HG02973 (cell line): ENCODE measurements at regions not wholly inside any gene's neighbourhood (a gene's known extent, or its start where the extent isn't known, plus 50 kb on each side); places are given as distances from the start of the nearest gene placed in this dataset.

ENCODE experiments used
- ATAC-seq: cut with Tn5 transposase; IDR thresholded peaks from one replicate; pipeline ENCODE4 v1.9.1; 2021; ENCODE audit warnings: moderate library complexity; ENCODE audit not compliant: unreplicated experiment

DNA sequence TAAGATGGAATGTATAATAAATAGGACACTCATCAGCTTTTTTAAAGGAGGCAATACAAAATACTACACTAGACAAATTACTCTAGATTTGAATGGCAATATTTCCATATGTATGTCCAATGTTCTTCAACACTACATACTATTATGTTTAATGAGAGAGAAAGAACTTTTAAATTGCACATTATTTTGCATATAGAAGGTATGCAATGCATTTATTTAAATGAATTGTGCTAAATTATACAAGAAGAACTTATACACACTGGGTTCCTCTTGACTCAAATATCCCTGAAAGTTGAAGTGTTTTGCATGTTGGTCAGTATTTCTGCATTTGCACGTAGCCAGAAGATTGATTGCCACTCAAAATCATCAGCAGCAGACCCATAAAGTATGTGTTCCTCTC is 839.6 kb downstream of the ADGRL2 start:
- ATAC-seq, result no peak

DNA sequence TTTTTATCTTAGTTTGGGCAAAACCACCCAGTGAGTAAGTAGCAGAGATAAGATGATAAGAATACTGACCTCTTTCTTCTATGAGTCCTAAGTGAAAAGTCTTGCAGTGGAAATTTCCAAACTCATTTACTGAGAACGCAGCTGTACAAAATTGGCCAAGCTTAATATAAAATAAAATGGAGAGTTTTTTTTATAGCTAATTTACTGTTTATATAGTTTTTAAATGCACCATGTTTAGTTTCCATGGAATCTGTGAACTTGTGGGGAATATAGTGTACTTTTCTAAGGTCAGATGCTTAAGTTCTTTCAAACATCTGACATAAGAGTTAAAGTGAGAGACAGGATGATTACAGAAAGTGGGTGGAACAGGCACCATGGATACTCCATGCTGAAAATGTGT is 833.5 kb downstream of the ADGRL2 start:
- ATAC-seq, result no peak

DNA sequence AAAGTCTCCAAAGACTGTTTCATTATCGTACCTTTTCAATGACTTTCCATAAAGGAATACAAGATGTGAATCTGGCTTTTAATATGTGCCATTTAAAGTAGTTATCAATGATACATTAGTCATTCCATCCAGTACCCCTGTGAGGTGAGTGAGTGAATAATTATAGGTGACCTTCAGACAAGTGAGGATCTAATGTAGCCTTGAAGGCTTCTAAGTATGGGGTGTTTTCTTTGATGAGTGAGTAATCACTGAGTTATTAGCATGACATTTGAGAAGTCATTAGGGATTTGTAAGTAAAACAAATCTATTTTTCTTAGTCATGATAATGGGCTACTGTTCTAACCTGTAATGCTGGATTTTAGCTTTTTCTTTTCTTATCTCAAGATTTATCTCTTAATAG is 831.4 kb downstream of the ADGRL2 start:
- ATAC-seq, result no peak

DNA sequence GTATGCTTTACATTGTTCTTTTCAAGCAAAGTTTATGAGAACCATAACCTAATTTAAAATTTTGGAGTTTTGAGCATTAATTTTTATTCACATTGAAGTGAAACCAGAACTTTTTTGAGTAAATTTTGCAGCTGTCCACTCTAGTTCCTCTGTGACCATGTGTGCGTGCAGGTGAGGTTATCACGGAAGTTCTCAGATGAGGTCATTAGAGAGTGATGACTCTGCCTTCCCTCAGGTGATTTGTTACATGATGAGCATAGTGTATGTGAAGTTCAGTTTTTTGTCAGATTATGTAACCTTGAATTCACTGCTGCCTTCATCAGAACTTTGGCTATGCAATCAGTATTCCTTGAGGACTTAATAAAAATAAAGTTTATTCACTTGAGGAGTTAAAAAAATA is 828.2 kb downstream of the ADGRL2 start:
- peak; percentile 63 for ATAC-seq

DNA sequence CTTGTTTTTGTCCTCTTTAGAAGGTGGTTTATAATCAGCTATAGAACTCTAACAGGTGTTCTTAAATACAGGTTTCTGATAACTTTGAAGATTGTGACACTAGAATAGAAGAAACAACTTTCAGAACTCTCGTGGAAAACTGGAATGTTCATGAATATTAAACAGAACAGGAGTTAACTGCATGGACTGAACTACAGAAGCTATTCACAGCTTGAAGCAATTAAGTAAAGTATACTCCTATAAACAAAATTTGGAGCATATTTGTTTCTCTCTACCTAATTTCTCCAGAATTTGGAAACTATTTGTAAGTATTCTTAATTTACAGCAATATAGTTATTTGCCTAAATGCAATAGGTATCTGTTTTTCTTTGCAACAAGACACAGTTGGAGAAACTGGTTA is 824.8 kb downstream of the ADGRL2 start:
- ATAC-seq, result no peak

DNA sequence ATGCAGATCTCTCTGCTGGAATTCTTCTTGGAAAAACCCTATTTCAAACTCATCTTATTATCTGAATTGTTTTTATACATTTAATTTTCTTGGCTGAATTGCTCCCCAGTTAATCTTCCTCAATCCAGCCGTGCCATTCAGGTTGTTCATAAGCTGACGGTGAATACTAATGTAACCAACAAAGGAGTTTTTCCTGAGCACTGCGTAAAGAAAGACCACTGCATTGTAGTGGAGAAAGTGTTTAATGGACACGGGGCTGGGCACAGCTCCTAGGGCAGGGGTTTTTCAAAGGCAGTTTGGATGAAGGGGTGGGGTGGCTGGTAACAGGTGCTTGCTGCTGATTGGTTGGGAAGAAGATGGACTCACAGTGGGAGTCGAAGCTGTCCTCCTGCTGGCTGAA is 820.3 kb downstream of the ADGRL2 start:
- ATAC-seq, result no peak

DNA sequence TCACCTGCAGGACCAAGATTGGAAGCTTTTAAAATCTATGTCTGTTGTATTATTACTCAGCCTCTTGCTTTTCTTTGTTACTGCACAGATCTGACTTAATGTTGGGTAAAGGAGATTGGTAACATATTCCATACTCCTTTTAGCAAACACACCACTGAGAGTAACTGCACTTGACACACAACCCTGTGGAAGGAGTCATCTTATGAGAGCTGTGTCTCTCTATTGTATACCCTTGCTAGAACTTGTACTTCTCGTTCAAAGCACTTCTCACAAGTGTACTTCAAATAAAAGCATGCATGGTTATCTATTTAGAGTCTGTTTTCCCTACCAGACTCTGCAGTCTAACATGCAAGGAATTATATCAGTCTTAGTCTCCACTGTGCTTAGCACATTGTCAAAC is 813.4 kb downstream of the ADGRL2 start:
- no peak for ATAC-seq

DNA sequence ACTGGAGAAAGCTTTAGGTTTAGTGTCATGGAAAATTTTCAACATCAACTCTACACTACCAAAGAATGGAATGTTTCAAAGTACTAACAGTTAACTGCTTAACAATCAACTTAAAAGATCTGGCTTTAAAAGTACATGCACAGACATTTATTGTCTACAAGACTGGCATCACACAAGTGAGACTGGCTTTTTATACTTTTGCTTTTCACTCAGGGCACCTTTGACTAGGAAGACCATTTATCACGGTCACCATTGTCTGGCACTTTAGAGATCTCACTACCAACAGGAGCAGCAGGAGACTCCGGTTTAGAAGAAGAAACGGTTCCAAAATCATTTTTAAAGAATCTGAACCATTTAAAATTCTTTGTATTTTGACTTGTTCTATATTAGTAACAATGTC is 812.3 kb downstream of the ADGRL2 start:
- no peak for ATAC-seq

DNA sequence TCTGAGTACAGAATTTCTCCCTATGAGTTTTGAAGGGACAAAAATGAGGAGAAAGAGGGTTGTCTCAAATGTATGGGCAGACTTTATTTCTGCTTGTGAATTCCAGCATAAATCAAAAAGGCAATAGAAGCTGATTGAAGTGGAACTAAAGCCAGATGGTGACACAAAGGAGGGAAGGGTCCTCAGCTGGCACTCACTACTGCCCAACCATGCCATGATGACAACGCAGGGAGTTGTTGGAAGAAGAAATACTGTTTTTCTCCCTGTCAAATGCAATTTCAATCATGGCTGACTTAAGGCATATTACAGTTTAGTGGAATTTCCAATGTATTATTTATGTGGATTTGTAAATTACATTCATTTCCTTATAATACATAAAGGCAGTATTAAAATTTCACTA is 805.8 kb downstream of the ADGRL2 start:
- no peak for ATAC-seq

DNA sequence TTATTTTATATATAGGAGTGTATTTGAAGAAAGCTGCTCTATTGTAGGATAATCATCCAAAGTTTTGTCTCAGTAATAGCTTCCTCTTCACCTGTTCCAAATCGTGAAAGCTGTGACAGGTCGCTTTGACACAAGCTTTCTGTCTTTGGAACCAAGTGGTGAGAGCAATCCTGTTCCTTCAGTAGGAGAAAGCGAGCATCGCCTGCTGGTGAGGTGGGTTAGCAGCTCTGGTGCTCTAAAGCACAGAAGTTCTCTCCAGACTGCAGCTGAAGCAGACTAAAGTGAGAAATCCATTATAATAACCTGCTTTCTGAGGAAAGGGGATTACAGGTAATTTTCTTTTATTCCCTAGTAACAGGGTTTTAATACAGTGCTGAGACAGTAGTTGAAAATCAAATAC is 803.8 kb downstream of the ADGRL2 start:
- ATAC-seq, result no peak

DNA sequence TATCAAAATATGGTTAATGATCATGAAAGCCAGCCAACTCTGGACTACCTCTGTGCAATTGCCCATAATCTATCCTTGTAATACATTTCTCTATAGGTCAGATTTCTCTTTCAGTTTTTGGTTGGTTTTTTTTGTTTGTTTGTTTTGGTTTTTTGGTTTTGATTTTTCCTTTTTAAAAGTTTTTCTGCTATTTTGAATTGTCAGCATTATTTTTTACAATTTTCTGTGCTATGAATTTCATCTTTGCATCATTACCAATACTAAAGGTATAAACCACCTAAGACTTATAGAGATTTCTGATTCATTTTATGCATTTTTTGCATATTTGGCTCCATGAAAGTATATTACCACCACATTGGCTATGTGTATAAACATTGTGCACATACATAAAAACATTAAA is 799.6 kb downstream of the ADGRL2 start:
- no peak for ATAC-seq

DNA sequence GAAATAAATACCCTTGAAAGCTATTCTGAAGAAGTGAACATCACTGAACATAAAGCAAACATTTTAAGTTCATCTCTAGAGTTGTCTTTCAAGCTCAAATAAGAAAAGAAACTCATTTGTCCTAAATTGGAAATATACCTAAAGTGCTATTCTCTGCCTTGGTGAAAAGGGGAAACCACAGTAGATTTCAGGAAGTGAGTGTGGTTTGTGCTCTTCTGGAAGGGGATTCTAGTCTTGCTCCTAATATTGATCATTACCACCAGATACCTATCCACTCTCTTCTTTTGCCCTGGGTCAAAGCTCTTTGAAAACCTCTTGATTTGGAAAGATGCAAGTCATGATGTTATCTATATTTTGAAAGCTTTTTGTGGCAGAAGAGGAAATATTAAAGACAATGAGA is 798.1 kb downstream of the ADGRL2 start:
- no peak for ATAC-seq

DNA sequence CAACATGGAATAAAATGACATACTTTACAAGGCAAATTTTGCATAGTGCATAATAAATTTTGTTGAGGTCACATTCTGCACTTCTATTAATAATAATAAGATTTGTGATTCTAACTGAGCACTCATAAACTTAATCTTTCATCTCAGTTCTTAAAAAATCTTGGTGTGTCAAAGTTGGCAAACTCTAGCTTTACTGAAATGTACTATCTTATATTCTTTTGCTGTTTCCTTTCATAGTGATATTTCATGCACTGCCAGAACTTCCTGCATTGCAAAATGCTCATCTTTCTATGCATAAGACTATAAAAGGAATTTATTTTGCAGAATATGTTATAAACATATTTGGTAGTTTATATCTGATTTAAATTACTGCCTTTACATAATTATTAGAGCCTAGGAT is 797.6 kb downstream of the ADGRL2 start:
- ATAC-seq, result no peak

DNA sequence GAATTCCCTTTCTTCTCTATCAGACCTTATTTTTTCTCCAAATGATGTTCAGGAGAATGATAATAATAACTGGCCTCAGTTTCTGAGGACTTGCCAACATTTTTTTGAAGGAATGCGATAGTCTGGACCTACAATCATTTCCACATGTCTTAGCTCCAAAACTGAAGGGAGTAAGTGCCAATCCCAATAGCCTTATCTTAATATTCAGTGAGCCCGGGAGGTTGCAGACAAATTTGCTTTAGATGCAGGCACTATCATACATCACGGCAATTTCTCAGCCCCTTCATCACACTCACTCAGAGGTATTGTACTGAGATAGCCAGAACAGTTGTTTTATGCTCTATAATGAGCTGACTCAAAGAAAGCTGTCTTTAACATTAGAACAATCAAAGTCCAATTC is 796.9 kb downstream of the ADGRL2 start:
- ATAC-seq, result no peak

DNA sequence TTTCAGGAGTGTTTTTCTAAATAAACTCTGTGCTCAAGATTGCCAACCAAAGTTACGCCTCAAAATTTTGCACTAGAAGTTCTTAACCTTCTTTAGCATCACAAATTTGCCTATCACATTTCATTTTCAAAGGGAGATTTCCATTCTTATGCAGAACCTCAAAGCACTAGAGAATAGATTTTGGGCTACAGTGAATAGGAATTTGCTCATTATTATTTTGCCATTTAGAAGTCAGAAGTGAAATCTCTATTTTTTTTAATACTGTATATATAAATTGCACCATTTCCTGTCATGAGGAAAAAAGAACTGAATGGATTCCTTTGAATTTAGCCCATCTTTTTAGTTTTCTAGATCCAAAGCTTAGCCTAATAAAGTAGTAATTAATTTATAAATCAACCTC is 796.4 kb downstream of the ADGRL2 start:
- no peak for ATAC-seq

DNA sequence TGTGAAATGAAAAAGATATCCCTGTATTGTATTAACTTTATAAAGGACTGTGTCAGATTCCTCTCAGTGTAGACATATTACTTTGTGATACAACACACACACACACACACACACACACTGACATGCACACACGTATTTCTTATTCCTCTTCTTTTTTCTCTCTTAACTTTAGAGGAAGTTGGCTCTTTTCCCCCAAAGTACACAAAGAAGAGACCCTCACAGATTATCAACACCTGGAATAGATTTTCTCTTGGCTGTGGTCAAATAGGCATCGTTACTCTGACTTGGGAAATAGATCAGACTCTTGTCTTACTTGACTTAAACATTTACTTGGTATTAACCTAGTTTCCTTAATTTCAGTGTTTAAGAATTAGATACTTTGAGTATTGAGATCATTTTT is 792.8 kb downstream of the ADGRL2 start:
- ATAC-seq, result no peak

DNA sequence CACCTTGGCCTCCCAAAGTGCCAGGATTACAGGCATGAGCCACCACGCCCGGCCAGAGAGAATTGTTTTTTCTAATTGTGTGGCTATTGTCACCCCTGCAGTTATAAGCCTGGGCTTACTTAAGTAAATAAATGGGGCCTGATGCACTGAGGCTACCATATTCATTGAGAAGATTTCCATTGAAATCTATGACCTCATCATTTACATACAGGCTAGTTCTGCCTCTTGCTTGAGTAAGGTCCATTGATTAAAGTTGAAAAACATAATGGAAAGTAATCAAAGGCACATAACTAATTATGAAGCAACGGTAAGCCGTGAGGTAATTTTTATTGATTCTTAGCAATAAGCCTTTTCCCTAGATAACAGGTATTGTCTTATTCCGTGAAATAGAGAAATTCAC is 788.9 kb downstream of the ADGRL2 start:
- no peak for ATAC-seq

DNA sequence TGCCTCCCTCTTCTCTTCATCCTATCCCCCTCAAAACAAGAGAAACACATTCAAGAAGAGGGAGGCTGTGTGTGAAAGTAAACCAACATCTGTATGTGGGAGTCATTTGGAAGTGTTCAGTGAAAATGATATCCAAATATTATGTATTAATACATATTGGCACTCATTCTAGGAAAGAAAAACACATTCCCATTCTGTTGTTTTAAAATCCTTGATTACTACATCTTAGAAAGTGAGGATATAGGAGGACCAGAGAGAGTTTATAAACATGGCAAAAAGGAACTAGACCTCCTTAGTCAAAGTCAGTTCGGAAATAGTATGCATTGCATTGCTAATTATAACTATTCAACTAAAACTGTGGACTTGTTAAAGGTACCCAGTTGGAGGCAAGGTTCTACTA is 786.6 kb downstream of the ADGRL2 start:
- no peak for ATAC-seq

DNA sequence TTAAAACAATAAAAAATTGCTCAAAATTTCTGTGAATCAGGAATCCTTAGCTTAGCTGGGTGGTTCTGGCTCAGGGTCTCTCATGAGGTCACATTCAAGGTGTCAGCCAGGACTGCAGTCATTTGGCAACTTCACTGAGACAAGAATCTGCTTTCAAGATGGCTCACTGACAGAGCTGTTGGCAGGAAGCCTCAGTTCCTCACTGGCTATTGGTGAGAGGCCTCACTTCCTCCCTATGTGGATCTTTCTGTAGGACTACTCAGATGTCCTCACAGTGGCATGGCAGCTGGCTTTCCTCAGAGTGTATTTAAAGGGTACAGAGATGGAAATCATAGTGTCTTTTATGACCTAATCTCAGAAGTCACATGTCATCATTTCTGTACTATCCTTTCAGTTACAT is 785.7 kb downstream of the ADGRL2 start:
- no peak for ATAC-seq

DNA sequence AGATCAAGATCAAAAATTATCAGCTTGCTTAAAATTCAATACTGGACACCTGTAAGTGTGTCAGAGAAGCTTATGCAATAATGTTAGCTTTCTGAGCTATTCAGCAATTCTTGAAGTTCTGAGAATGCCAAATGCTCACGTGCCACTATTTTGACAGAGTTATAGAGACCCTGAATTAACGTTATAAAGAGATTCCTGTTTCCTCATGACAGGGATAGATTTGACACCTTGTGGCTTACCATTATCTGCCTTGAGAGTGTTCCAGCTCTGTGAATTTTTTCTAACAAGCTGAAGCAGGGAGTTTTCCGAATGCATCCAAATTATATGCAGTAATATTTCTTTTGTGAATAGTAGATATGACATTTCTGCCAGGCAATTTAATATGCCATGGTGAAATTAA is 781.6 kb downstream of the ADGRL2 start:
- ATAC-seq, result no peak

DNA sequence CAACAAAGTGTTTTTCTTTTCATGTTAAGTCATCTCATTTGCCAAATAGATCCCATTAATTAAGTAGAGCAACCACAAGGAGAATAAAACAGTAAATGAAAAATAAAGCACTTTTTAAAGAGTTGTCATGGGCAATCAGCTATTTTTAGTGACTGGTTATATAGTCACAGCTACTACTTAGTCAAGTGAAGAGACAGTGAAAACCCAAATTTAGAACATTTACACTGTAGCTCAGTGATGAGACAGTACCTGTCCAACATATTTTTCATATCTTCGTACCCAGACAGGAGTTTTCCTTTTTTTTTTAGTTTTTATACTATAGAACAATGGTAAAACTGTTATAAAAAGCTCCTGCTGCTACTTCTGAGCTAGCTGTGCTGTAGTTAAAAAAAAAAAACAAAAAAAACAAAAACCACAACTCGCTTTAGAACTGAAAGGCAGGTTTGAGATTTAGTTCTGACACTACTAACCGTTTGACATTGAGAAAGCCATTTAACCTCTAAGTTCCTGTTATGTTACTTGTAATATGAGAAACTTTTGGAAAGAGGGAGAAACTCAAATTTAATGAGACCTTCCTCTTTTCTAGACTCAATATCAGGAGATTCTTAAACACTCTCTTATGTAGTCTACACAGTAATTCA is 777.5 kb downstream of the ADGRL2 start:
- ATAC-seq, result no peak

DNA sequence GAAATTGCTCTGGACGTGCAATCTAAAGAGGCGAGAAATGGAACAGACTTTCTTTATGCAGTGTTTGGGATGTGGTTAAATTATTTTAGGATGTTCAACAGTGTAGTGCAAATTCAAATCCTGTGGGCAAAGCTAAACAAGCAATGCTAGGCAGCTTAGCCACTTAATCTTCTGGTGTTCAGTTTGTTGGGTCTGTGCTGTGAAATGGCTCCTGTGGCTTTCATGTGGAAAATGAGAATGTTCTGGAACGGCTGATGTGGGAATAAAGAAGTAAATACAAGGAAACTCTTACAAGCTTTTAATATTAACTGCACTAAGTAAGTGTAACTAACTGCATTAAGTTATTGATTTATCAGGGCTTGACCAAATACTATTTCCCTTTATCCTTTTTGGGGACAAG is 766.6 kb downstream of the ADGRL2 start:
- ATAC-seq, result no peak

DNA sequence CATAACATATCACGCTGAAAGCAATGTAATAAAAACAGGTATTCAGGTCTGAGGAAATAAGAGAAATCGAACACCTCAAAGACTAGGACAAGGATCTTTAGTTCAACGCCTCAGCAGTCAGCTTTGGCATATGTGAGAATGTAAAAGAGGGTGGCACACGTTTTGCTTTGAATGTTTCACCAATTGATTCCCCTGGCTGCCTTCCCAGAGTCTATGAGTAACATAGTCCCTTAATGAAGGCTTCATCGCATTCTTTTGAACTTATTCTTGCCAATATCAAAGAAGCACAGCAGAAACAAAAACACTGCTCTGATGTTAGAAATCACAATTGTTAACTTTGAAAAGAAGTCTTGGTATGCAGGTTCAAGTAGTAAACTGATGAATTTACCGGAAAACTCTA is 764.8 kb downstream of the ADGRL2 start:
- ATAC-seq, result no peak

DNA sequence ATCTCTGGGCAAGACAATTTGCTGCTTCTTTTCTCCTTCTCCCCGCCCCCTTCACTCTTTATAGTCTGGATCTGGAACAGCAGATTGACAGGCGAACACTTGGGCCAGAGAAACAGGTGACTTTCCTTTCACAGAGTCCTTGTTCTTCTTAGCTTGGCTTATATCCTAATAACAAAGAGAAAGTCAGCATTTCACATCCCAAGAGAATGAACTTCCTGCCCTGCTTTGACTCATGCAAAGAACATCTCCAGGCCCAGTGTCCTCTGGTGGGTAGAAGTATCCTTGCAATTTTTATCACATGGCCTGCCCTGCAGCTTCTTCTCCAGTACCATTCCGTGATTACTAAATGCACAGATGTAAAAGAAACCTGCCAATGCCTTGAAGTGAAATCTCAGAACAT is 764.4 kb downstream of the ADGRL2 start:
- ATAC-seq, result no peak
